ENCODE measurements at regions not wholly inside any gene's neighbourhood (a gene's known extent, or its start where the extent isn't known, plus 50 kb on each side); places are given as distances from the start of the nearest gene placed in this dataset.

DNA sequence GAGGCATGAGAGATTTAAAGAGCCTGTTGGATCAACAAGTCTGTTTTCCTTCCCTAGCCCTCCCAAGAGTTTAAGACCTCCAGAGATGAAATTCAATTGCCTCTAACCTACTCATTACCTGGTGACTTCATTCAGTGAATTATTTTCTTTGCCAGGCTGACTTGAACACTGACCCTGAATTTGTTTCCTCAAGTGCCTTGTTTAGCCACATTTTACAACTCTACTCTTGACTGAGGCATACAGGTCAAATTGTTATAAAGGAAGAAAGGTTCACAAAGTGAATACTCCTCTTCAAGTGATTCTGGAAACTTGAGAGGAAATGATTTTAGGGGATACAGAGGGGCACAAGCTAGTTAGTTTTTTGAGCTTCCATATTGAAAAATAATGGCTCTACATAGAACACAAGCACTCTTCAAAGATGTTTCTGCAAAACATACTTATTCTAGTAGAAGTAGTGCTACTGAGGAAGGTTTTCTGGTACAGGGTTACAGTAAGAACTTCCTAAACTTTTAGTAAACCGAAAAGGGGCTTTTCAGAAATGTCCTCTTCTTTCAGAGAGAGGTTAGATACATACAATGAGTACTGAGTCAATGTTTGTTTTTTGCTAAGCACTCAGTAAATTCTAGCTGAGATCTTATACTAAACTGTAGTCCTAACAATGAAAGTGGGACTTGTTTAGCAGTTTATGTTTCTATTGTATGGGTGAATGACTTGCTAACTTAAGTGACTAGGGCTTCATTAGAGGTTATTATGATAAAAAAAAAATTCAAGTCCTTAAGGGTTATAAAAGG is 137.4 kb upstream of the SATB1 start:
- H3K4me3 Mint-ChIP-seq = no peak overlapping the region
- intact Hi-C loops (cut with micrococcal nuclease) = loop anchor here (10.0 kb wide), 1 partner anchor 92 kb away; no protein-coding TSS in a partner anchor
- no peaks in the 10 kb centered on the region for H3K36me3 Mint-ChIP-seq
- no peak overlapping the region for H3K4me3 ChIP-seq (ENCODE audit: low read length in 2 of 2)
- no peaks in the 10 kb centered on the region for H3K27me3 Mint-ChIP-seq
- no peak for DNase-seq
- no peaks in the 10 kb centered on the region for H3K27me3 ChIP-seq (ENCODE audit: insufficient read depth, low read length)
- H3K9me3 Mint-ChIP-seq = peaks cover 0 to 3% (median 0%) of the 10 kb centered on the region in 8 donors
- CTCF ChIA-PET (ENCODE audit: partially characterized antibody) = interaction anchor here (0.8 to 9.4 kb wide), 4 partner anchors 8 to 197 kb away, joined by 3 to 184 read pairs (median 4); no protein-coding TSS in a partner anchor
- H3K4me1 ChIP-seq (ENCODE audit: insufficient read depth, low read length) = peaks cover 36% of the 10 kb centered on the region
- H3K9me3 ChIP-seq (ENCODE audit: control insufficient read depth in 1 of 2, low read length in 2 of 2) = no peaks in the 10 kb centered on the region
- H3K27ac Mint-ChIP-seq = no peak overlapping the region
- peaks cover 21 to 58% (median 40%) of the 10 kb centered on the region in 4 donors for H3K4me1 Mint-ChIP-seq
- no peaks in the 10 kb centered on the region for H3K36me3 ChIP-seq (ENCODE audit: insufficient read depth, low read length)
- no peak overlapping the region for H3K27ac ChIP-seq (ENCODE audit: low read depth, low read length)
- POLR2A ChIA-PET (ENCODE audit: partially characterized antibody) = no interaction called here

DNA sequence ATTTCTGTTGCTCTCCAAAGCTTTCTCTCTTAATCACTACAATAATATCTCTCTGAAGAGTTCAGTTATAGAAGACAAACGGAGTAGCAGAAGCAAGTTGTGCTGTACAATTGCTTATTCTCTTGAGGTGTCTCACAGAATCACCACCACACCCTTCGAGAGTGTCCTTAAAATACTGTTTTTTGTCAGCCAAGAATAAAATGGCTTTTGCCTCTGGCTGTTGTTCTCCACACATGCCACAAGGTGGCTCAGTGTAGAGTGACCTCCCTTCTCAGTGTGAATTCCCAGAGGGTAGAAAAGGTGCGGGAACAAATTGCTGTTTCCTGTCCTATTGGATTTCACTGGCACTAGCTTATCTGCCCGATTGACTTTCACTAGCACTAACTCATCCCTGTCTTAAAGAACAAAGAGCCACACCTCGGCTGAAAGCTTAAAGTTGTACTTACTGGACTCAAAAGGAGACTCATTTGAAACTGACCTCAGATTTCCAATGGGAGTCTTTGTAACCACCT is 134.2 kb upstream of the SATB1 start:
- ChIA-PET CTCF (ENCODE audit: partially characterized antibody) (interaction anchor here (0.8 to 9.4 kb wide), 65 partner anchors 9 to 429 kb away, joined by 3 to 184 read pairs (median 4); partner anchors contain the start of gene SATB1), POLR2A (ENCODE audit: partially characterized antibody) (interaction anchor here (0.6 to 2.3 kb wide), 6 partner anchors 9 to 199 kb away, joined by 3 to 24 read pairs (median 6); no protein-coding TSS in a partner anchor)
- H3K27ac ChIP-seq (ENCODE audit: low read depth, low read length) = no peak overlapping the region
- no peaks in the 10 kb centered on the region for H3K9me3 ChIP-seq (ENCODE audit: control insufficient read depth in 1 of 2, low read length in 2 of 2)
- H3K9me3 Mint-ChIP-seq = peaks cover 0 to 3% (median 0%) of the 10 kb centered on the region in 8 donors
- DNase-seq = peak in 4 of 5 donors; percentile 38 to 52 (median 48)
- peaks cover 0 to 4% of the 10 kb centered on the region in 2 donors for H3K36me3 Mint-ChIP-seq
- H3K4me3 ChIP-seq (ENCODE audit: low read length in 2 of 2) = no peak overlapping the region
- H3K4me3 Mint-ChIP-seq = peak overlapping the region in 6 of 8 donors; percentile 50 to 73 (median 58)
- no peaks in the 10 kb centered on the region for H3K27me3 ChIP-seq (ENCODE audit: insufficient read depth, low read length)
- no peaks in the 10 kb centered on the region for H3K27me3 Mint-ChIP-seq
- no peaks in the 10 kb centered on the region for H3K36me3 ChIP-seq (ENCODE audit: insufficient read depth, low read length)
- peak overlapping the region in 6 of 7 donors; percentile 55 to 85 (median 77) for H3K27ac Mint-ChIP-seq
- H3K4me1 ChIP-seq (ENCODE audit: insufficient read depth, low read length) = peaks cover 43% of the 10 kb centered on the region
- intact Hi-C loops (cut with micrococcal nuclease) = loop anchor here (1.0 to 5.0 kb wide), 3 partner anchors 115 to 199 kb away; no protein-coding TSS in a partner anchor
- peaks cover 22 to 61% (median 41%) of the 10 kb centered on the region in 4 donors for H3K4me1 Mint-ChIP-seq

DNA sequence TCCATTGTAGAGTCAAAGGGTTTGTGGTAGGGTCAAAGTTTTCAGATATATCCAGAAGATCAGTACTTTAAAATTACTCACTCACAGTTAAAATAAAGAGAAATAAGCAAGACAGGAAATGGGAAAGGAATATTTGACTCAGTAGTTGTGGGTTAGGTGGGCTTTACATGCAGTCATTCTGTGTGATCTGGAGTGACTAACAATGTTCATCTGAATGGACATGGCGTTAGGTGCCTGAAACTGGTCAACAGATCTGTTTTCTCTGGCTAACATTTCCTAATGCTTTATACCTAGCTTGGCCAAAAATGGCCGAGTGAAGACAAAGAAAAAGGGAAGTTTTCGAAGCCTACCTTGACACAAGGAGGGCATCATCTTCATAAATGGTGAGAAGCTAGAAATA is 133.4 kb upstream of the SATB1 start:
- Mint-ChIP-seq H3K36me3 (peaks cover 0 to 4% of the 10 kb centered on the region in 2 donors), H3K4me3 (no peak overlapping the region), H3K27me3 (no peaks in the 10 kb centered on the region), H3K4me1 (peaks cover 22 to 57% (median 41%) of the 10 kb centered on the region in 4 donors), H3K9me3 (peaks cover 0 to 3% (median 0%) of the 10 kb centered on the region in 8 donors), H3K27ac (peak overlapping the region in 2 of 7 donors; percentile 50 to 83)
- Histone ChIP-seq H3K36me3 (ENCODE audit: insufficient read depth, low read length) (no peaks in the 10 kb centered on the region), H3K9me3 (ENCODE audit: control insufficient read depth in 1 of 2, low read length in 2 of 2) (no peaks in the 10 kb centered on the region), H3K27ac (ENCODE audit: low read depth, low read length) (no peak overlapping the region), H3K4me3 (ENCODE audit: low read length in 2 of 2) (no peak overlapping the region), H3K27me3 (ENCODE audit: insufficient read depth, low read length) (no peaks in the 10 kb centered on the region), H3K4me1 (ENCODE audit: insufficient read depth, low read length) (peaks cover 43% of the 10 kb centered on the region)
- intact Hi-C loops (cut with micrococcal nuclease) = loop anchor here (2.0 to 5.0 kb wide), 2 partner anchors 114 to 184 kb away; no protein-coding TSS in a partner anchor
- no peak for DNase-seq
- ChIA-PET POLR2A (ENCODE audit: partially characterized antibody) (interaction anchor here (0.6 to 2.3 kb wide), 3 partner anchors 10 to 200 kb away, joined by 3 to 24 read pairs (median 6); no protein-coding TSS in a partner anchor), CTCF (ENCODE audit: partially characterized antibody) (interaction anchor here (0.9 to 9.4 kb wide), 24 partner anchors 13 to 430 kb away, joined by 3 to 184 read pairs (median 8); no protein-coding TSS in a partner anchor)

DNA sequence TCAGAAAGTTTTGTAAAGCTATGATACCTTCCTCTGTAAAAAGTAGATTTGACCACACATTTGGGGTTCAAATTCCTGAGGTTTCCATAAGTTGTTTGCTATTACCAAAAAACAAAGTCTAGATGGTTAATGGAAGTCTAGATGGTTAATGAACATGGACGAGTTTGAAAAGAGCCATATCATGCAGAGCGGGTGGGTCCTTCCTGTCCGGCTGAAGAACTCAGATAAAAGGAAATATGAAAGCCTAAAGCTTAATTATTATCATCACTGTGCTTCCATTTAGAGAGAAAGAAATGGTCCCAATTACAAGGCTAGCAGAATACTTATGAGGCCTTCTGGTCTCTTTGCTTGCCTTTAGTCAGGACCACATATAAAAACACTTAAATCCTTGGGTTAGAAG is 132.1 kb upstream of the SATB1 start:
- ChIA-PET CTCF (ENCODE audit: partially characterized antibody) (interaction anchor here (0.8 to 9.4 kb wide), 2 partner anchors 196 to 202 kb away, joined by 3 to 184 read pairs; no protein-coding TSS in a partner anchor), POLR2A (ENCODE audit: partially characterized antibody) (interaction anchor here (0.6 to 0.8 kb wide), 2 partner anchors 156 to 203 kb away, joined by 3 read pairs; no protein-coding TSS in a partner anchor)
- no peak for DNase-seq
- peak overlapping the region in 2 of 7 donors; percentile 7 to 27 for H3K27ac Mint-ChIP-seq
- H3K36me3 Mint-ChIP-seq = peaks cover 0 to 4% of the 10 kb centered on the region in 2 donors
- Histone ChIP-seq H3K27ac (ENCODE audit: low read depth, low read length) (no peak overlapping the region), H3K9me3 (ENCODE audit: control insufficient read depth in 1 of 2, low read length in 2 of 2) (no peaks in the 10 kb centered on the region), H3K4me1 (ENCODE audit: insufficient read depth, low read length) (peaks cover 43% of the 10 kb centered on the region), H3K36me3 (ENCODE audit: insufficient read depth, low read length) (no peaks in the 10 kb centered on the region), H3K4me3 (ENCODE audit: low read length in 2 of 2) (no peak overlapping the region), H3K27me3 (ENCODE audit: insufficient read depth, low read length) (no peaks in the 10 kb centered on the region)
- H3K4me3 Mint-ChIP-seq = peak overlapping the region in 1 of 8 donors; percentile 1
- H3K4me1 Mint-ChIP-seq = peaks cover 22 to 57% (median 41%) of the 10 kb centered on the region in 4 donors
- H3K9me3 Mint-ChIP-seq = peaks cover 0 to 2% (median 0%) of the 10 kb centered on the region in 8 donors
- intact Hi-C loops (cut with micrococcal nuclease) = loop anchor here (5.0 kb wide), 1 partner anchor 185 kb away; no protein-coding TSS in a partner anchor
- H3K27me3 Mint-ChIP-seq = no peaks in the 10 kb centered on the region

DNA sequence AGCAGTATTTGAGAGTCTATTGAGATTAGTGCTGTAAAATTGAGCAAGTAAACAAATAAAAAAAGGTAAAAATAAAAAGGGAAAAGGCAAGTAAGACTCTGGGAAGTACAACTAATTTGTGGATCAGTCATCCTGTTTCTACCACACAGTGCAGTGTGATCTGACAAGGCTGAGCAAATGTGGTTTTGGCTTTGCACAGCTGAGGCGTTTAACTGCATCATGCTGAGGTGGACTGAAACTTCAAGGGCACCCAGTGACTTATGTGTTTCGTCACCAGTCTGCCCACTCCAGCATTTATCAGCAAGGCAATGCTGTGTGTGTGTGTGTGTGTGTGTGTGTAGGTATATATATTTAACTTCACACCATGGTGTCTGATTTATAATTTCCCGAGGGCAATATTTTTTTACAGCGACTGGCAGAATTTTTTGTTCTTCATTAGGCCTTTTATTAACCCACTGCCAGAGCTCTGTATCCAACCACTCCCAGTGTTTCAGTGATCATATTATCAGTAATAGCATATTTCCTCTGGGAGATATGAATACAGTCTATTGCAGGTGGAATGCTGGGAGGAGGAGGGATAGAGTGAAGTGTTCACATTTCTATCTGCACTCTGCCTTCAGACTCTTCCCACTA is 131.5 kb upstream of the SATB1 start:
- Histone ChIP-seq H3K4me1 (ENCODE audit: insufficient read depth, low read length) (peaks cover 43% of the 10 kb centered on the region), H3K9me3 (ENCODE audit: control insufficient read depth in 1 of 2, low read length in 2 of 2) (no peaks in the 10 kb centered on the region), H3K27ac (ENCODE audit: low read depth, low read length) (no peak overlapping the region), H3K27me3 (ENCODE audit: insufficient read depth, low read length) (no peaks in the 10 kb centered on the region), H3K4me3 (ENCODE audit: low read length in 2 of 2) (no peak overlapping the region), H3K36me3 (ENCODE audit: insufficient read depth, low read length) (no peaks in the 10 kb centered on the region)
- H3K4me1 Mint-ChIP-seq = peaks cover 22 to 52% (median 39%) of the 10 kb centered on the region in 4 donors
- H3K36me3 Mint-ChIP-seq = peaks cover 0 to 4% of the 10 kb centered on the region in 2 donors
- H3K9me3 Mint-ChIP-seq = peaks cover 0 to 2% (median 0%) of the 10 kb centered on the region in 8 donors
- intact Hi-C loops (cut with micrococcal nuclease) = loop anchor here (5.0 kb wide), 1 partner anchor 186 kb away; no protein-coding TSS in a partner anchor
- H3K4me3 Mint-ChIP-seq = peak overlapping the region in 3 of 8 donors; percentile 17 to 24 (median 22)
- CTCF ChIA-PET (ENCODE audit: partially characterized antibody) = interaction anchor here (0.8 to 9.4 kb wide), 2 partner anchors 197 to 203 kb away, joined by 3 to 184 read pairs; no protein-coding TSS in a partner anchor
- DNase-seq = peak; percentile 29 to 66 (median 53)
- peak overlapping the region in 6 of 7 donors; percentile 6 to 87 (median 72) for H3K27ac Mint-ChIP-seq
- H3K27me3 Mint-ChIP-seq = no peaks in the 10 kb centered on the region
- POLR2A ChIA-PET (ENCODE audit: partially characterized antibody) = interaction anchor here (0.6 to 0.8 kb wide), 2 partner anchors 157 to 203 kb away, joined by 3 read pairs; no protein-coding TSS in a partner anchor

DNA sequence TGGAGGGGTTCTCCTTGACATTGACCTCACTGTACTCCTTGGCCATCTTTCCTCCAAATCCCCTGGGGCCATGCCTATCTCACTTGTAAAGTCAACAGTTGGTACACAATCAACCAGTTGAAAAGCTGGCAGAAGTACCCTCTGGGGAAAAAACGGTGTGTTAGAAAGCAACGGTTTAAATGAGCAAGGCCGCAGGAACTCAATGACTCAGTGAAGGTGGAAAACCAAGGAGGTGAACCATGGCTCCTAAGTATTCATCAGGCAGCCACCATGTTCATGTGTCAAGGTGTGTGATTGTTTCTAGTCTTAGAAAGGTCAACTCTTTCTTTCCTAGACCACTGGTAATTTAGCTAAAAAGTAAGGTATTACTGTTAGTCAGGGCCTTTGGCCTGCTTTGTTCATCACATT is 130.9 kb upstream of the SATB1 start:
- Mint-ChIP-seq H3K4me1 (peaks cover 21 to 49% (median 38%) of the 10 kb centered on the region in 4 donors), H3K27me3 (no peaks in the 10 kb centered on the region), H3K4me3 (no peak overlapping the region), H3K36me3 (peaks cover 0 to 4% of the 10 kb centered on the region in 2 donors), H3K9me3 (peaks cover 0 to 2% (median 0%) of the 10 kb centered on the region in 8 donors), H3K27ac (peak overlapping the region in 2 of 7 donors; percentile 63 to 85)
- Histone ChIP-seq H3K27me3 (ENCODE audit: insufficient read depth, low read length) (no peaks in the 10 kb centered on the region), H3K4me1 (ENCODE audit: insufficient read depth, low read length) (peaks cover 39% of the 10 kb centered on the region), H3K4me3 (ENCODE audit: low read length in 2 of 2) (no peak overlapping the region), H3K36me3 (ENCODE audit: insufficient read depth, low read length) (no peaks in the 10 kb centered on the region), H3K9me3 (ENCODE audit: control insufficient read depth in 1 of 2, low read length in 2 of 2) (no peaks in the 10 kb centered on the region), H3K27ac (ENCODE audit: low read depth, low read length) (no peak overlapping the region)
- POLR2A ChIA-PET (ENCODE audit: partially characterized antibody) = no interaction called here
- DNase-seq = no peak
- intact Hi-C loops (cut with micrococcal nuclease) = loop anchor here (5.0 kb wide), 1 partner anchor 186 kb away; no protein-coding TSS in a partner anchor
- CTCF ChIA-PET (ENCODE audit: partially characterized antibody) = interaction anchor here (9.4 kb wide), 1 partner anchor 203 kb away, joined by 184 read pairs; no protein-coding TSS in a partner anchor
